ENCODE measurements at regions not wholly inside any gene's neighbourhood (a gene's known extent, or its start where the extent isn't known, plus 50 kb on each side); places are given as distances from the start of the nearest gene placed in this dataset.
"Not testable (repeated sequence)": the region's sequence is repeated elsewhere in the genome, so short reads cannot be mapped to it uniquely, and the experiment has no call there.

DNA sequence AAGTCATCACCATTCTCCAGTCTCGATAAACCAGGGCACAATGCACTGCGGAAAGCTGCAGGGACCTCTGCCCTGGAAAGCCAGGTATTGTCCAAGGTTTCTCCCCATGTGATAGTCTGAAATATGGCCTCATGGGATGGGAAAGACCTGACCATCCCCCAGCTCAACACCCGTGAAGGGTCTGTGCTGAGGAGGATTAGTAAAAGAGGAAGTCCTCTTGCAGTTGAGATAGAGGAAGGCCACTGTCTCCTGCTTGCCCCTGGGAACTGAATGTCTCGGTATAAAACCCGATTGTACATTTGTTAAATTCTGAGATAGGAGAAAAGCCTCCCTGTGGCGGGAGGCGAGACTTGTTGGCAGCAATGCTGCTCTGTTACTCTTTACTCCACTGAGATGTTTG, 95.9 kb downstream of the FEM1C start:
- H3K4me1 ChIP-seq (ENCODE audit: control insufficient read depth in 4 of 4, insufficient read depth in 4 of 4, low read length in 3 of 4); H3K36me3 ChIP-seq (ENCODE audit: control insufficient read depth in 4 of 4, insufficient read depth in 3 of 4, low read depth in 1 of 4, low read length in 3 of 4); H3K27ac ChIP-seq (ENCODE audit: low read depth in 1 of 2, low read length in 2 of 2); H3K9me3 ChIP-seq (ENCODE audit: control insufficient read depth in 4 of 4, low read length in 3 of 4); H3K27me3 ChIP-seq (ENCODE audit: control insufficient read depth in 4 of 4, insufficient read depth in 4 of 4, low read length in 3 of 4); H3K4me3 ChIP-seq (ENCODE audit: low read depth in 1 of 3, low read length in 3 of 3); H3K9ac ChIP-seq (ENCODE audit: low read depth in 1 of 2, low read length in 2 of 2); DNase-seq (ENCODE audit: low spot score): not testable (repeated sequence)
- 78% methylated on average over 6 of the region's 7 CpGs for WGBS

DNA sequence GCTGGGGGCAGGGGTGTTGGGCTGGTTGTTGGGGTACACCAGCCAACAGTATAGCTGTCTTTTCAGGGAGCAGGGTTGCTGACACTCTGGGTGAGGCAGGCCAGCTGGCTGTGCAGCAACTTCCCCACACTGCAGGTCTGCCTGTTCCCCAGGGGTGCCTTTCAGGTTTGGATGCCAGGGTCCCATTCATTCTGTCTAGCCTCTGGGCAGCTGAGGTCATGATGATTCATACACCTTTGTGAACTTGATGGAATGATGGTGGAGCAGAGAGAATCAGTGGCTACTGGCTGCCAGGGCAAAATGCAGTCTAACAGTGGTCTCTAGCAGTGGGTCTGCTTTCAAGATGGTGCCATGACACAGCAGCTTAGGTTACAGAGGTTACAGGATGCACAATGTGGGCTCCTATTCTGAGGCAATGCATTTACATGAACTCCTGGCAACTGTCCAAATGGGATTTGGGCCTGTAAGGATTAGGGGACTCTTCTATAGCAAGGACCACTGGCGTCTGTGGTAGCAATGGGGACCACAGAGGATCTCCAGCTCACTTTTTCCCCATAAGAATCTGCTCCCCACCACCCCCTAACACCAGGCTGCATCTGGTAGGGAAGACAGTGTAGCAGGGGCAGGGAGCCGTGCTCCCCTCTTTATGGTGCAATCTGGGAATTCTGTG, 103.7 kb downstream of the FEM1C start:
- Histone ChIP-seq H3K27ac (ENCODE audit: low read depth in 1 of 2, low read length in 2 of 2) (no peak overlapping the region), H3K9ac (ENCODE audit: low read depth in 1 of 2, low read length in 2 of 2) (no peak overlapping the region), H3K9me3 (ENCODE audit: control insufficient read depth in 4 of 4, low read length in 3 of 4) (no peaks in the 10 kb centered on the region), H3K4me1 (ENCODE audit: control insufficient read depth in 4 of 4, insufficient read depth in 4 of 4, low read length in 3 of 4) (no peaks in the 10 kb centered on the region), H3K4me3 (ENCODE audit: low read depth in 1 of 3, low read length in 3 of 3) (no peak overlapping the region), H3K36me3 (ENCODE audit: control insufficient read depth in 4 of 4, insufficient read depth in 3 of 4, low read depth in 1 of 4, low read length in 3 of 4) (no peaks in the 10 kb centered on the region), H3K27me3 (ENCODE audit: control insufficient read depth in 4 of 4, insufficient read depth in 4 of 4, low read length in 3 of 4) (no peaks in the 10 kb centered on the region)
- 87% methylated on average over 2 of the region's 2 CpGs for WGBS
- no peak for DNase-seq (ENCODE audit: low spot score)
- no peak for TF ChIP-seq FOXA2 (IDR thresholded peaks at IDR 0.05)
- no peak for TF ChIP-seq EGR1 (IDR thresholded peaks at IDR 0.05; ENCODE audit: low read depth in 2 of 2)
- TF ChIP-seq NR2F2 (IDR thresholded peaks at IDR 0.05) = no peak
- TF ChIP-seq, protein P1, sequence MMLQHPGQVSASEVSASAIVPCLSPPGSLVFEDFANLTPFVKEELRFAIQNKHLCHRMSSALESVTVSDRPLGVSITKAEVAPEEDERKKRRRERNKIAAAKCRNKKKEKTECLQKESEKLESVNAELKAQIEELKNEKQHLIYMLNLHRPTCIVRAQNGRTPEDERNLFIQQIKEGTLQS (IDR thresholded peaks at IDR 0.05) = no peak
- TF ChIP-seq GABPA (IDR thresholded peaks at IDR 0.05 in 1 of 2, conservative IDR thresholded peaks at IDR 0.05 in 1 of 2) = no peak
- TF ChIP-seq JUND (IDR thresholded peaks at IDR 0.05) = no peak

DNA sequence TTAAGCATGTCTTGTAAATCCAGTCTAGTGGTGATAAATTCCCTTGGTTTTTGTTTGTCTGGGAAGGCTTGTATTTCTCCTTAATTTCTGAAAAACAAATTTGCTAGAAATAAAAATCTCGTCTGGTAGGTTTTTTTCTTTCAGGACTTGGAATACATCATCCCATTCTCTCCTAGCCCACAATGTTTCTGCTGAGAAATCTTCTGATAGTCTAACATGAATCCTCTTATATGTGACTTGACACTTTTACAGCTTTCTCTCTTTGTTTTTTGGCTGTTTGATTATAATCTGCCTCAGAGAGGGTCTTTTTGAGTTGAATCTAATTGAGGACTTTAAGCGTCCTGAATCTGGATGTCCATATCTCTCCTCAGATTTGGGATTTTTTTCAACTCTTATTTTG, 104.9 kb downstream of the FEM1C start:
- DNase-seq (ENCODE audit: low spot score) = no peak
- no peaks in the 10 kb centered on the region for H3K4me1 ChIP-seq (ENCODE audit: control insufficient read depth in 4 of 4, insufficient read depth in 4 of 4, low read length in 3 of 4)
- 85% methylated on average over 2 of the region's 2 CpGs for WGBS
- H3K9me3 ChIP-seq (ENCODE audit: control insufficient read depth in 4 of 4, low read length in 3 of 4) = no peaks in the 10 kb centered on the region
- no peak overlapping the region for H3K27ac ChIP-seq (ENCODE audit: low read depth in 1 of 2, low read length in 2 of 2)
- no peaks in the 10 kb centered on the region for H3K27me3 ChIP-seq (ENCODE audit: control insufficient read depth in 4 of 4, insufficient read depth in 4 of 4, low read length in 3 of 4)
- H3K4me3 ChIP-seq (ENCODE audit: low read depth in 1 of 3, low read length in 3 of 3) = no peak overlapping the region
- TF ChIP-seq, protein P1 (IDR thresholded peaks at IDR 0.05) = no peak
- TF ChIP-seq RXRA (IDR thresholded peaks at IDR 0.05) = no peak
- no peak for TF ChIP-seq FOXA1 (IDR thresholded peaks at IDR 0.05)
- no peak for TF ChIP-seq JUND (IDR thresholded peaks at IDR 0.05)
- no peak for TF ChIP-seq TAF1 (conservative IDR thresholded peaks at IDR 0.05)
- H3K36me3 ChIP-seq (ENCODE audit: control insufficient read depth in 4 of 4, insufficient read depth in 3 of 4, low read depth in 1 of 4, low read length in 3 of 4) = no peaks in the 10 kb centered on the region
- H3K9ac ChIP-seq (ENCODE audit: low read depth in 1 of 2, low read length in 2 of 2) = no peak overlapping the region

- DNase-seq (ENCODE audit: low spot score) = no peak
- 85% methylated on average over 2 of the region's 2 CpGs for WGBS
- TF ChIP-seq GABPA (IDR thresholded peaks at IDR 0.05 in 1 of 2, conservative IDR thresholded peaks at IDR 0.05 in 1 of 2) (no peak), MAX (IDR thresholded peaks at IDR 0.05) (no peak), FOXA2 (IDR thresholded peaks at IDR 0.05) (no peak), REST (IDR thresholded peaks at IDR 0.05) (no peak), SP1 (IDR thresholded peaks at IDR 0.05) (no peak), RXRA (IDR thresholded peaks at IDR 0.05) (no peak), FOXA1 (IDR thresholded peaks at IDR 0.05) (no peak), HNF4A (conservative IDR thresholded peaks at IDR 0.05) (no peak), JUND (IDR thresholded peaks at IDR 0.05) (no peak), YY1 (IDR thresholded peaks at IDR 0.05) (no peak), RAD21 (IDR thresholded peaks at IDR 0.05) (no peak), NR2F2 (IDR thresholded peaks at IDR 0.05) (no peak), EGR1 (IDR thresholded peaks at IDR 0.05; ENCODE audit: low read depth in 2 of 2) (no peak), ZBTB33 (IDR thresholded peaks at IDR 0.05) (no peak)
- TF ChIP-seq, protein P1 (IDR thresholded peaks at IDR 0.05) = no peak
Measured at GRCh38 chr5:115439042-115439441, 105.5 kb downstream of the FEM1C start.

More at GRCh38 chr5:115439042-115439441, 105.5 kb downstream of the FEM1C start:
- no peak overlapping the region for H3K4me3 ChIP-seq (ENCODE audit: low read depth in 1 of 3, low read length in 3 of 3)
- H3K4me1 ChIP-seq (ENCODE audit: control insufficient read depth in 4 of 4, insufficient read depth in 4 of 4, low read length in 3 of 4) = no peaks in the 10 kb centered on the region
- H3K36me3 ChIP-seq (ENCODE audit: control insufficient read depth in 4 of 4, insufficient read depth in 3 of 4, low read depth in 1 of 4, low read length in 3 of 4) = no peaks in the 10 kb centered on the region
- H3K27ac ChIP-seq (ENCODE audit: low read depth in 1 of 2, low read length in 2 of 2) = no peak overlapping the region
- H3K27me3 ChIP-seq (ENCODE audit: control insufficient read depth in 4 of 4, insufficient read depth in 4 of 4, low read length in 3 of 4) = no peaks in the 10 kb centered on the region
- H3K9ac ChIP-seq (ENCODE audit: low read depth in 1 of 2, low read length in 2 of 2) = no peak overlapping the region
- no peaks in the 10 kb centered on the region for H3K9me3 ChIP-seq (ENCODE audit: control insufficient read depth in 4 of 4, low read length in 3 of 4)

All from liver (tissue), 7 donors.